ENCODE measurements at regions not wholly inside any gene's neighbourhood (a gene's known extent, or its start where the extent isn't known, plus 50 kb on each side); places are given as distances from the start of the nearest gene placed in this dataset.
A peak's percentile ranks its signal among the peaks of the same experiment; 100 is the strongest.

DNA sequence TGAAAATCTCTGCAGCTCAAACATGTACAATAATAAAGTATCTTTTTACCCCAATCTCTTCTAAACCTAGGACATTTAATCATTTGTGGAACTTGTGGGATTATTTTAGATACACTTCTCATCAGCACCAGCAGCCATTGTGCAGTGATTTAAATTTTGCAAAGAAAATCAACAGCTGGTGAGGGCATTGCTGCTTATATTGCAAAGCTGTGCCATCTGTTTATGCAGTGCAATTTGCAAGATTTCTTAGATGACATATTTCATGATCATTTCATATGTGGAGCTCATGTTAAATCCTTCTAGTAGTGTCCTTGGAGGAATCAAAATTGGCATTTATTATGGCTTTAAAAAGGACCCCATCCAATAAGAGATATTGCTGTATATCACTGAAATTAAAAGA lies 320.7 kb downstream of the BTG1 start:
- intact Hi-C loops (cut with DNase I) = no loop called here
- no peak overlapping the region for H3K4me3 ChIP-seq
- ATAC-seq (no peak), DNase-seq (no peak), FAIRE-seq (no peak)
- H3K9me3 ChIP-seq = no peaks in the 10 kb centered on the region
- H3K36me3 ChIP-seq = no peaks in the 10 kb centered on the region
- TF ChIP-seq, protein P1, sequence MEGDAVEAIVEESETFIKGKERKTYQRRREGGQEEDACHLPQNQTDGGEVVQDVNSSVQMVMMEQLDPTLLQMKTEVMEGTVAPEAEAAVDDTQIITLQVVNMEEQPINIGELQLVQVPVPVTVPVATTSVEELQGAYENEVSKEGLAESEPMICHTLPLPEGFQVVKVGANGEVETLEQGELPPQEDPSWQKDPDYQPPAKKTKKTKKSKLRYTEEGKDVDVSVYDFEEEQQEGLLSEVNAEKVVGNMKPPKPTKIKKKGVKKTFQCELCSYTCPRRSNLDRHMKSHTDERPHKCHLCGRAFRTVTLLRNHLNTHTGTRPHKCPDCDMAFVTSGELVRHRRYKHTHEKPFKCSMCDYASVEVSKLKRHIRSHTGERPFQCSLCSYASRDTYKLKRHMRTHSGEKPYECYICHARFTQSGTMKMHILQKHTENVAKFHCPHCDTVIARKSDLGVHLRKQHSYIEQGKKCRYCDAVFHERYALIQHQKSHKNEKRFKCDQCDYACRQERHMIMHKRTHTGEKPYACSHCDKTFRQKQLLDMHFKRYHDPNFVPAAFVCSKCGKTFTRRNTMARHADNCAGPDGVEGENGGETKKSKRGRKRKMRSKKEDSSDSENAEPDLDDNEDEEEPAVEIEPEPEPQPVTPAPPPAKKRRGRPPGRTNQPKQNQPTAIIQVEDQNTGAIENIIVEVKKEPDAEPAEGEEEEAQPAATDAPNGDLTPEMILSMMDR (IDR thresholded peaks at IDR 0.05) = no peak
- no peaks in the 10 kb centered on the region for H3K27me3 ChIP-seq
- H3K27ac ChIP-seq = no peak overlapping the region
- peaks cover 0 to under 1% (median 0%) of the 10 kb centered on the region in 3 donors for H3K4me1 ChIP-seq

DNA sequence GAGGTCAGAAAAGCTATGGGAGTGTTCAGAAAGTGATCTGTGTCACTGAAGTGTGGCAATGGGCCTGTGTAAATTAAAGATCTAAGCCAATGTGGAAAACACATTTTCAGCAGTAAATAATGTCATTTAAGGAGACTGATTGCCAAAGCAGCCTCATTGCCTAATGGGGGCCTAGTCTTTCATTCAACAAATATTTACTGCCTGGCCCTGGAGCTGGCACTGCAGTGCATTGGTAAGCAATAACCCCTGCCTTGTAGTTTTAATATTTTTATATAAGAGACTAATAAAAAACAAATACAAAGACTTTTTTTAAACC lies 326.6 kb downstream of the BTG1 start:
- Histone ChIP-seq H3K9me3 (no peaks in the 10 kb centered on the region), H3K4me1 (peaks cover 0 to 16% (median 10%) of the 10 kb centered on the region in 3 donors), H3K27me3 (no peaks in the 10 kb centered on the region), H3K27ac (peak overlapping the region in 2 of 4 donors; percentile 58 to 66), H3K4me3 (no peak overlapping the region), H3K36me3 (no peaks in the 10 kb centered on the region)
- peak; percentile 67 to 91 (median 87) for ATAC-seq
- peak in 3 of 6 donors; percentile 43 to 61 (median 45) for DNase-seq
- TF ChIP-seq, protein P1 (IDR thresholded peaks at IDR 0.05) = no peak
- intact Hi-C loops (cut with DNase I) = no loop called here
- no peak for FAIRE-seq

DNA sequence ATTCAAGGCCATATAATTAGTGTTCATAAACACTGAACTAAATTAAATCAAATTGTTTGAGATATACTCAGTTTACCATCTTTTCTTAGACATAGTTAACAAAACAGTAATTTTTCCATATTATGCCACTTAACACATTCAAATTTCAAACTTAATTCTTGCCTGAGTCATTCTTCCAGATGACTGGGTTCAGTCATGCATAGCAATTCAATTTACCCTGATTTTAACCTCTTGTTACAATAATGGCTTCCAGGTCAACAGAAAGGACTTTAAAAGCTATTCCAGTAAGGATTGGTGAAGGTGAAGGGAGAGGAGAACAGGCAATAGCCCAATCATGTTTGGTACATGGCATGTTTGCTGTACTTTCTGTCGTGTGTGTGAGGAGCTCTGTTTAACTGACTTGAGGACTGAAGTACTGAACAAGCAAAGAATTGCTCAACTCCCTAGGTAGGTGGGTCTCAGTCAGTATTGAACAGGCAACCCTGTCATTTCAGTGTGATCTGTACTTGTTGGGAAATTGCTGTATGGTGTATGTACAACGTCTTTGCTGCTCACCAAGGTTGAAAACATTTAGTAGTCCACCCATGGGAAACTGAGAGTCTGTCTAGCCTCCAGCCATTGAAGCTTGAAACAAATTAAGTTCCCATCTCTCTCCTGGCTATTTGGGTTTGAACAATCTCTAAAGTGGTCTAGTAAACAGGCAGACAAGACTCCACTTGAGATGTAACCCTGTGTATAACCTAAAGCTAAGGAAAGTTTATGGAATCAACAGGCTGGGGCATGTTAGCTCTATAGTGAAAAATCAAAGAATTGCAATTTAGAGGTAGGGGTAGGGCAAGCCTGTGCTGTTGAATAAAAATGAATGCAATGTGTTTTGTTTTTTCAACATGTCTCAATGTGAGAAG lies 327.2 kb downstream of the BTG1 start:
- no peaks in the 10 kb centered on the region for H3K27me3 ChIP-seq
- TF ChIP-seq, protein P1 (IDR thresholded peaks at IDR 0.05) = no peak
- H3K36me3 ChIP-seq = no peaks in the 10 kb centered on the region
- DNase-seq (peak in 1 of 6 donors; percentile 16), ATAC-seq (peak; percentile 54 to 77 (median 58)), FAIRE-seq (no peak)
- intact Hi-C loops (cut with DNase I) = no loop called here
- H3K4me1 ChIP-seq = peaks cover 0 to 16% (median 10%) of the 10 kb centered on the region in 3 donors
- peak overlapping the region in 2 of 4 donors; percentile 58 to 66 for H3K27ac ChIP-seq
- no peaks in the 10 kb centered on the region for H3K9me3 ChIP-seq
- no peak overlapping the region for H3K4me3 ChIP-seq
- WGBS, 2 donors = 42 to 52% methylated on average over 2 of the region's 2 CpGs

DNA sequence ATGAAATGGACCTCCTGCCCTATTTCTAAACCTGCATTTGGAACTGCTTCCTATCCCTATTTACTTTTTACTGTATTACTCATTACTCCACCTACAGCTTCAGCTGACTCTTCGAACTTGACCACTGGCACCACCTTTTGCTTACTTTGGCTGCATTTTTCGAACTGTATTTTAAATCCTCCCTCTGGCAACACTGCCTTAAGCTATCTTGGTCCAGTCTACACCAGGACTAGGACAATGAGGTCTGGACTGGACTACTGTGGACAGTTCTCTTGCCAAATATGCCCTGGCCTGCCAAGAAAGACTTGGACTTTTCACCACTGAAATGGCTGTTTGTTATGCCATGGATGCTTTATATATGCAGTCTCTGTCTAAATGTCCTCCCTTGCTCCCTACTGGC lies 328.1 kb downstream of the BTG1 start:
- H3K27me3 ChIP-seq = no peaks in the 10 kb centered on the region
- no peak overlapping the region for H3K4me3 ChIP-seq
- peaks cover 0 to 16% (median 10%) of the 10 kb centered on the region in 3 donors for H3K4me1 ChIP-seq
- intact Hi-C loops (cut with DNase I) = no loop called here
- TF ChIP-seq, protein P1 (IDR thresholded peaks at IDR 0.05) = no peak
- no peaks in the 10 kb centered on the region for H3K36me3 ChIP-seq
- WGBS, 2 donors = 30 to 37% methylated on average over 2 of the region's 2 CpGs
- FAIRE-seq (no peak), DNase-seq (peak in 3 of 6 donors; percentile 5 to 24 (median 14)), ATAC-seq (peak; percentile 25 to 74 (median 58))
- no peak overlapping the region for H3K27ac ChIP-seq
- no peaks in the 10 kb centered on the region for H3K9me3 ChIP-seq

DNA sequence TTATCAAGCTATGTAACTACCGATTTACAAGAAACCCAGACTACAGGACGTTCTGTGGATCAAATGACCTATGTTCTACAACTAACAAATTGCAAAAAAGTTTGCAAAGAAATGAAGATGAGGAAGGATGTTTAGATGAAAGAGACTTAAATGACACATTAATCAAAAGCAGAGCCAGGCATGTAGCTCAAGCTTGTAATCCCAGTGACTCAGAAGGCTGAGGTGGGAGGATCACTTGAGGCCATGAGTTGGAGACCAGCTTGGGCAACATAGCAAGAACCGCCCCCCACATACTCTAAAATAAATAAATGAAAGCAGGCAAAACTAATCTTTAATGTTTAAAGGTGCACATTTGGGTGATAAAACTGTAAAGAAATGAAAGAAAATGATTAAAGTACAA lies 331.9 kb downstream of the BTG1 start:
- DNase-seq (no peak), FAIRE-seq (no peak), ATAC-seq (no peak)
- Histone ChIP-seq H3K4me1 (peaks cover 0 to 10% (median 7%) of the 10 kb centered on the region in 3 donors), H3K27me3 (no peaks in the 10 kb centered on the region), H3K36me3 (no peaks in the 10 kb centered on the region), H3K9me3 (no peaks in the 10 kb centered on the region), H3K27ac (no peak overlapping the region), H3K4me3 (no peak overlapping the region)
- intact Hi-C loops (cut with DNase I) = no loop called here
- TF ChIP-seq, protein P1 (IDR thresholded peaks at IDR 0.05) = no peak
- 94 to 95% methylated on average over 3 of the region's 3 CpGs for WGBS, 2 donors

All from pancreas (tissue), 10 donors.